HG02642 (cell line): ENCODE measurements at regions not wholly inside any gene's neighbourhood (a gene's known extent, or its start where the extent isn't known, plus 50 kb on each side); places are given as distances from the start of the nearest gene placed in this dataset.

Experiments
- ATAC-seq: cut with Tn5 transposase; IDR thresholded peaks from one replicate; pipeline ENCODE4 v1.9.1; 2021; ENCODE audit warnings: mild to moderate bottlenecking; ENCODE audit not compliant: unreplicated experiment, poor library complexity

DNA sequence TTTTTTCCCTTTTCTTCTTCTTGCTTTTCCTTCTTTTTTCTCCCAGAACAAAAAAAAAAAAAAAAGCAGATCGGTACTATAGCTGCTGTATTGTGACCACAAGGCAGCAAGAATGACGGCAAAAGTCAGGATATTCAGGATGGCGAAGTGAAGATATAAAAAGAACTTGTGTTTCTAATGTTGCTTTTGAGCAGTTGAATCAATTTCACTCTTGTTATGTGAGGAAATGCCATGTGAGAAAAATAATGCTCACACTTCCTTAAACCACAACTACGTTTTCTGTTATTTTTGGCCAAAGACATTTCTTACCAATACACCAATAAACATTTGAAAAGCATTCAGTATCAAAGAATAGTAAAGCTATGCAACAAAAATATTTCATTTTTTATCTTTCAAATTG, 510.5 kb downstream of the HACE1 start:
- ATAC-seq, result no peak

DNA sequence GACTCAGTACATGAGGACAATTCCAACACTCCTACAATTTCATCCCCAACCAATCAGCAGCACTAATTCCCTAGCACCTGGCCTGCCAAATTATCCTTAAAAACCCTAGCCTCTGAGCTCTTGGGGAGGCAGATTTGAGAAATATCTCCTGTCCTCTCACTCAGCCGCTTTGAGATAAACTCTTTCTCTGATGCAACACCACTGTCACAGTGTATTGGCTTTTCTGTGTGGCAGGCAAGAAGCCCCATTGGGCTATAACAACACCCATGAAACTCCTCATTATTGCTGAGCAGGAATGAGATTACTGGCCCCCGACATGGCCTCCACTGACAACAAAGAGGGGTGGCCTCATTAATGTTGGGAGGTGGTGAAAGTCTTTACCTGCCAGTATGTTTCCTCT, 515.5 kb downstream of the HACE1 start:
- no peak for ATAC-seq

DNA sequence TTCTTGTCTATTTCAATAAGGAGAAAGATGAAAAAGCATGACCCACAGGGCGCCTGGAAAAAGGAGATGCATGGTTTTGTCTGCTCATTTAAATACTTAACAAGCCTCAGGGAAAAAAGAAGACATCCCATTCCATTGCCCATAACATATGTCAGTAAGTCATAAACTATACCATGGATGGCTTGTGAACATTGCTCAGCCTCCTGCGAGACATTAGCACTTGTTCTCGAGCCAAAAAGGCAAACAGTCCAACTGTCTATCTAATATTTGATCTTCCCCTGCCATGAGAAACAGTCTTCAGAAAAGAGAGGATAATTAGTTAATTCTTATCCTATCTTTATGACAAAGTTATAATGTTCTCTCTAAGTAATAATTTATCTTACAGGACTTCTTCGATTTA, 527.4 kb downstream of the HACE1 start:
- no peak for ATAC-seq

DNA sequence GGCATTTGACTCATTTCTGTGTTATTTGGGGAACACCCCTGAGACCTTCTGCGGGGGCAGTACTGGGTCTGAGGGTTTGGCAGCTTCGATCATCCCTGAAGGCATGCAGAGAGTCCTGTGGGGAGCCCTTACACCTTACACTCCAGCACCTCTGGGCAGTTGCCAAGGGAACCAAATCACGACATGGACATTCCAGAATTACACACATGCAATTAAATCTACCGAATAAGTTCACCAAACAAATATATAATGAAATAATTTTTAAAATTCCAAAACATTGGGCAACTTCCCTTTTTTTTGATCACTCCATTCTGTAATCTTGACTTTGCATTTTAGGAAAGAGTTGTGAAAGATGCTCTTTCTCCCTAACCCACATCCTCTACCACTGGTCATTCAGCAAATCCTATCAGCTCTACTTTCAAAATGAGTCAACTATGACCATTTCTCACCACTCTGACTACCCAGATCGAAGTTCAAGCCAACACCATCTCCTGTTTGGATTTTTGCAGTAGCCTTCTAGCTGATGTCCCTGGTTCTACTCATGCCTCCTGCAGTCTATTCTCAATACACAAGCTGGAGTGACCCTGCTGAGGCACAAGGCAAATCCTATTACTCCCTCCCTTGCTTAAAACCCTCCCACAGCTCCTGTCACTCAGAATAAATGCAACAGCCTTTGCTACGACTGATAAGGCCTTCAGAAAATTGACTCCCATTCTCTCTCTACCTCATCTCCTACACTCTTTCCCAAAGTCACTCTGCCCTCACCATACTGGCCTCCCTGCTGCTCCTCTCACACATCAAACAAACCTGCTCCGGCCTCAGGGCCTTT, 533.3 kb downstream of the HACE1 start:
- peak; percentile 61 for ATAC-seq

DNA sequence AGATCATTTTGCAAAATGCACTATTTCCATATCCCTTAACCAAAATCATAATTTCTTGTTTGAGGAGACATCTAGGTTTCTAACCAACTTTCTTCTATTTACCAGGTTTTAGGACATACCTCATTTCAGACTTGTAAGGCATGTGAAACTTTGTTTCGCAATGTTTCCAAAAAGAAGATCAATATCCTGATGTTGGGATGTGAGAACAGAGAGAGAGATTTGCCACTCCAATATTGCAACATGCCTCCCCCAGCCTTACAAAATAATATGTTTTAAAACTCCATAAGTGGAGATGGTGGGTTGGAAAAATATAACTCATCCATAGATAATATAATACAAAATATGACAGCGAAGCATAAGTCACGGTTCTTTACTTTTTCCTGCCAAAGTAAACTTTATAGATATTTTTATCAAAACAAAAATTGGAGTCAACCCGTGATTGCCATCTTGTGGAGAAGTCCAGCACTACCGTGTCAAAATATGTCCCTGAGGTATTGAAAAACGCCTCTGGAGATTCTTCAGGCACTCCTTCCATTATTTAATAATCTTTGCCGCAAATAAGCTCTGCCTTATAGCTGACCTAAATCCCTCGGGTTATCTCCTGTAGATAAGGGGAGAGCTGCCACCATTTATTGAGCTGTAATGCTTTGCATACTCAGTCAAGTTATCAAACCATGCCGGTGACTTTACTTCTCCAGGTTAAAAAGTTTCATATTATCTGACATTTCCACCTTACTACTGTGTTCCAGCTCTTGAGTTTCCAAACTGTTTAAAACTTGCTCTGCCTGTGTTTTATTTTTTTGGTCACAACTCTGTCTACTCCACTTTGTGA, 534.2 kb downstream of the HACE1 start:
- ATAC-seq, result peak; percentile 43

DNA sequence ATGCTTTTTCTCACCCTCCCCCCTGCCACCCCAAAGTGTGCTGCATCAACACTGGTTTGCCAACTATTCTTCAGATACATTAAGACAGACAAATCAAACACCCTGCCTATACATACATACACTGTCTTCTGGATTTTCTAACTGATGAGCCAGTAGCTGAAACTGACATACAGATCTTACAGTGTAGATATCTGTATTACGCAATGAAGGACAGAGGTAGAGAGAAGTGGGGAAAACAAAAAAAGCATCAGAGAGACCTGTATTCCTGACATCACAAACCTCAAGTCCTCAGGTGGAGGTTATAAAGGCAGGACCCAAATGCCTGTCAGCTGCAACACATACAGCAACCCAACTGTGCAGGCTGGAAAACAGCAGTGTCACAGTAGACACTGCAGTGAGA, 535.4 kb downstream of the HACE1 start:
- no peak for ATAC-seq

DNA sequence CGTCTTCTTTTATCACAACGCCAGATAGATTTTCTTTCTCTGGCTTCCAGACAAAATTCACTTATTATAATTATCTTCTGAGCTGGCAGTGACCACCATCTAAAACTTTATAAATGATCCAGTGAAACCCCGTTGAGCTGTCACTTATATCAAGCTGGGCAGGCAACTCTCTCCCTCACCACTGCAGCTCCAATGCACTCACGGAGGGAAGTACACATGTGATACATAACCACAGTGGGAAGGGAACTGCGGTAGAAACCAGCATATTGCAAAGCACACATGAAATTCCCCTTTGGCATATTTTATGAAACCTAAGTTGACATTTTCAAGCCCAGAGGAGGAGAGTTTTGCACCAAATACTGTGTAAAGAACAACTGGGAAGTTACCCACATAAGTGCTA, 536.9 kb downstream of the HACE1 start:
- ATAC-seq, result no peak

DNA sequence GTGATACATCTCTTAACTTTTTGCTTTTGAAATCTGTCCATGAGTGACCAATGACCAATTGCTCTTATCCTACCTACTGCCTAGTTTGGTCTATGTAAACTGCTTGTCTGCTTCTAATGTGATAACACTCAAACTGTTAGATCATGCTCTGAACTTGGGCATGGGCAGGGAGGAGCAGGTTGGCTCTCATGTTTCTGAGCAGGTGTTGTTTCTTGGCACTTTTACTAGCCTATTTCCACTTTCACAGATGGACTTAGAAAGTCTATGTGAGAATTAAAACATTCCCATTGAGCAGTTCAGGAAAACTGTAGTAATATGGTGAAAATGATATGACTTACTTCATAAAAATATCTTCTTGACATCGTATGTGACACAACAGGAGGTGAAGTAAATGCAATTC, 538.4 kb downstream of the HACE1 start:
- ATAC-seq, result no peak

DNA sequence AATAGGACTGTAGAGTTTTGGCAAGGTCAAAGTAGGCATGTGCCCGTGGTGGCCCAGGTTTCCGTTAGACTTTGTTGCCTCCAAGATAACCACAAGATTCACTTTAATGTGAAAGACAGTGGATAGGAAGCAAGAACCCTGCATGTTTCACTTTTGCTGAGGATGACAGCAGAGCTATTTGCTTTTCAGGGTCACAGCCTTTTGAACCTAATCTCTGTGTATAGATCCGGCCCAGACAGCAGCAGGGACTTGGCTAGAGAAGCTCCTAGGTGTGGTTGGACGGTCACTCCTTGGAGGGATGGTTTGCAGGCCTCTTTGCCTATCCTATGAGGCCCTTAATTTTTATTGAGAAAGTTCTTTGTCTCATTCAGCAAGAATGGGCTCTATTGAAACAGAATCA, 538.8 kb downstream of the HACE1 start:
- no peak for ATAC-seq

DNA sequence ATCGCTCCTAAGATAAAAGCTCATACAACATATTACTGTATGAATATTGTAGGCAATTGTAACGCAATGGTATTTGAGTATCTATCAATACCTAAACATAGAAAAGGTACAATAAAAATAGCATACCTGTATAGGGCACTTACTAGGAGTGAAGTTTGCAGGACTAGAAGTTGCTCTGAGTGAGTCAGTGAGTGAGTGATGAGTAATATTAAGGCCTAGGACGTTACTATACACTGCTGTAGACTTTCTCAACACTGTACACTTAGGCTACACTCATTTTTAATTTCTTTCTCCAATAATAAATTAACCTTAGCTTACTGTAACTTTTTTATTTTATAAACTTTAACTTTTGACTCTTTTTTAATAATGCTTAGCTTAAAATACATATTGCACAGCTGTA, 546.9 kb downstream of the HACE1 start:
- ATAC-seq, result no peak

DNA sequence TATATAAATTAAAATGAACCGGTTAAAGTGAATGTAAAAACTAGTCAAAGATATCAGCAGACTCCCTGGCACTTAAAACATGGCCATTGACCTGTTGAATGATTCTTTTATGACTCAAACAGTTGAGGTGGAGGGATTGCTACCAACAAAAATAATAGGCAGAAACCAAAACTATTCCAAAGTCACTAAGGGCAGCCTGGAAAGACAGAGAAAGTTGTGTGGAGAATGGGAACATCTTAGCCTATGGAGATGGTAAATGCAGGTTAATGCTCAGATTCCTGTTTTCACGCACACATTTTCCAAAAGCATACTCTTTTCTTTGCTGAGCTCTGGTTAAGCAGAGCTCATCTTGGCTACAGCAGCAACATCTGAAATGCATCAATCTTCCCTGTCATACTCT, 553.5 kb downstream of the HACE1 start:
- ATAC-seq, result no peak

DNA sequence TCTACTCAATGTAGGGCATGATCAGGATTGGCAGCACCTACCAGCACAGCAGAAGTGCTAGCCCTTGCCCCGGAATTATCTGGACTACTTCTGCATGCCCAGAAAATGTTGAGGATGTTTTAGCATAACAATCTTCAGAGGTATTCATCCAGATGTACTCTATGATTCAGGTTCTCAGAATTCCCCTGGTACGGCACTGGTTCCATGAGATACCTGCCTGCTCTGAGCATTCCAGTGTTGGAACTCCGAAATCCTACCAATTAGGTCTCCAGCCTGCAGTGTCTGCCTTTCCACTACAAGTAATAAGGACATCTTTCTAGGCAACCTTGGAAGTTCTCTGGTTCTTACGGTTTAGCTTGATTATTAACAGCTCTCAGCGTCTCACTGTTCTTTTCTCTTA, 554.5 kb downstream of the HACE1 start:
- no peak for ATAC-seq

DNA sequence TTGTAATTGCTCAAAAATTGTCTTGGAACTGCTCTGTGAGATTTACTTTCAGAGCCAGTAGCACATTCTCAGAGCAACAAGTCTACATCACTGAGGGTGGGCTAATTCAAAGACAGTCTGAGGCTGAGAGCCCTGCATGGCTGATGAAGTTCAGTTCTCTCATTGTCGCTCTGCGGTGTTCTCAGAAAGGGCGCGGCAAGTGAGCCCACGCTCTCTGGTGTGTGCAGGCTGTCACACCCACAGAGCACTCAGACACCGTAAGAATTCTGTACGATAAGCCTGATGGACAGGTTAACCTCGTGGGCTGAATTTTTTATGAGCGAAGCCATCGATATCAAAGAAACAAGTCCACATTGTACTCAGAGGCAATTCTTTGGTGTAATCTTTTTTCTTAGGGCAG, 557.8 kb downstream of the HACE1 start:
- no peak for ATAC-seq

DNA sequence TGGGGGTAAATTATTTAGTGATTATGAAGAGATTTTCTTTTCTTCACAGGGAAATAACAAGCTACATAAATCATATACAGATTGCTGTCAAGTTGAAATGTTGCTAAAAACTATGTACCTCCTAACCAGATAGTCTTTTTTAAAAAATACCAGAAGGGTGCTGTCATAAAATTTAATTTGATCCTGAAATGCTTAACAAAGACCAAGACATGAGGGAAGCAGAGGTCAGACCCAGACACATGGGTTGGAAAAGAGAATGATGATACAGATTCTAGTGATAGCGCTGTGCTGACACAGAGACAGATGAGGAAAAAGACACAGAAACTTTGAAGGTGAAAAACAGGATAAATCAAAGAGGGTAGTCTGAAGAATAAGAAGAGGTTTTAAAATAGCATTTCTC, 573.1 kb downstream of the HACE1 start:
- no peak for ATAC-seq

DNA sequence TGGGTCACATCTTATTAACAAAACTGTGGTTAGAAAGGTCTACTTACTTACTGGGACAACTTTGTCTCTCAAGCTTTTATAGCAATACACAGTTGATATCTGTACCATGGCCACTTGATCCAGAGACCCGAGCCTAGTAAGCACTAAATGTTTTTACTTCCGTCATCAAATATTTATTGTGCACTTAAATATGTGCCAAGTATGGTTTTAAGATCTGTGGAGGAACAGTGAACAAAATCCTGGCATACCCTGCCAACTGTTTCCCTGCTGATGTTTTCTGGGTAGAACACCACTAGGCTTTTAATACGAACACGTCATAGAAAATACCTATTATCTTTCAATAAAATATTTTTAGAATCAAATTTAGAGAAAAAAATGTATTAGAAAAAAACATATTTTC, 574.8 kb downstream of the HACE1 start:
- ATAC-seq, result no peak

DNA sequence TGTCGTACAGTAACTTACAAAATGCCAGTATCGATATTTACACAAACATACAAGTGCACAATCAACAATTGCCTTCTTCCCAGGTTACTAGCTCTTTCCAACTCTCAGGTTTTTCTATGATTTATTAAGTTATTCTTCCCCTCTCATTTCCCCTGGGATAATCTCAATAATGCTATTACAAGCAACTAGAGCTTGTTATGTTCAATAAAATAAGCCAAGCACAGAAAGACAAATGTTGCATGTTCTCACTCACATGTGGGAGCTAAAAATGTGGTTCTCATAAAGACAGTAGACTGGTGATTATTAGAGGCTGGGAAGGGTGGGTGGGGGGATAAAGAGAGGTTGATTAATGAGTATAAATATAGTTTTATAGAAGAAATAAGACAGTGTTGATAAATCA, 577.1 kb downstream of the HACE1 start:
- no peak for ATAC-seq

DNA sequence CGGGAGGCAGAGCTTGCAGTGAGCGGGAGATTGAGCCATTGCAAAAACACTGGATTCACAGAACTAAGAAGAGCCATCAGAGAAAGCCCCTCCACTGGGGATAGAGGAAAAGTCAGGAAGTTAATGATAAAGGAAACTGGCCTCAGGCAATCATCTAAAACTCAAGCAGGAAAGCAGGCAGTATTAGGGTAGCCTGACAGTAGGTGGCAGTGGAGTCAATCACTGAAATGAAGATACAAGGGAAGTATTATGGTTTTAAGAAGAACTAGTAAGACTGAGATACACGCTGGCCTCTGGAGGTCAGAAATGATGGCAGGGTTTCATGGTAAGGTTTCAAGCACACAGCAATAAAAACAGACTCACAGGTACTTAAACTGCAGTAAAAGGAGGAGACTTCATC, 578.3 kb downstream of the HACE1 start:
- no peak for ATAC-seq

DNA sequence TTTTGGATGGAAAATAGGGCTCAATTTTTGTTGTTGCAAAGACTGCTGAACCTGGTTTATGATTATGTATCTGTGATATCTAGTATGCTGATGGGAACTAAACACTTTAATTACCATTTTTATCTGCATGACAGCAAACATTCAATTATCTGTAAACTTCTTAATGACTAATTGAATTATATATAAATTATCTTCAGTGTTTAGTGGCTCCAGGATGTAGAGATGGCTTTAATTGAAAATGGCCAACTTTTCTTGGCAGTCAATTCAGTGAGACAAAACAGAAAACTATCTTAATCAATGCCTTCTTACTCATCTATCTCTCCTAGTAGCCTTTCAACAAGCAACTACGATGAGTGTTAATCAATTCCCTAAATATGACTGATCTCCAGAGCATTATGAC, 591.3 kb downstream of the HACE1 start:
- ATAC-seq, result no peak

DNA sequence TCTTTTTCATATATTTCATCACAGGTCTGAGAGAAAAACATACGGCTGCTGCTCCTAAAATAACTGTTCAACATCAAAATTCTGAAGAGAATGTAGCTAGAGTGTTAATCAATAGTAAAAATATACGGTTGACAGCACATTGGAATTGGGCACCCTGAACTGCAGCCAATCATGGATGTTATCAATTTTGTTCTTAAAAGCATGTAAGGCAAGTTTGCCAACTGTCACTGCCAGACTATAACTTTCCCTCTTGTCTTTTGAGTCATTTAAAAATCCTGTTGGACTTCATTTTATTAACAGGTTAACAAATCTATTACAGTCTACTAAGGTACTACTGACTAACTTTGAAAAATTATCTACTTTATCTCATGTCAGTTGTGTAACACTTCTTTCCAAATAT, 592.8 kb downstream of the HACE1 start:
- no peak for ATAC-seq

DNA sequence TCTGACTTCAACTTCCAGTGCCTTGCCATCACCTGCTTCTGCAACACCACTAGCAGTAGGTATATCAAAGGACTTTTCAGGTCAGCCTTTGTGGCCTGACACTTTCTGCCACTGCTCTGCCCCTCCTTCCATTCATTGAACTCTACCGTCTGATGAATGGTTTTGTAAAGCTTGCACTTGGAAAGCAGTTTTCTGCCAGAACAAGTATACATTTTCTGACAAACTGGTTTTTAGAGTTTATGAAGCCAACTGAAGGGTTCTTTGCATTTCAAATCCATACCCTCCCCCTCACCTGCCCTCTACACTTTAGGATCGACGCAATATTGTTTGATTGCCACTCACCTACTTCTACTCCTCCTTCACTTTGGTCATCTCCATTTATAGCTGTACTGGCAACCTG, 603.1 kb downstream of the HACE1 start:
- ATAC-seq, result no peak

DNA sequence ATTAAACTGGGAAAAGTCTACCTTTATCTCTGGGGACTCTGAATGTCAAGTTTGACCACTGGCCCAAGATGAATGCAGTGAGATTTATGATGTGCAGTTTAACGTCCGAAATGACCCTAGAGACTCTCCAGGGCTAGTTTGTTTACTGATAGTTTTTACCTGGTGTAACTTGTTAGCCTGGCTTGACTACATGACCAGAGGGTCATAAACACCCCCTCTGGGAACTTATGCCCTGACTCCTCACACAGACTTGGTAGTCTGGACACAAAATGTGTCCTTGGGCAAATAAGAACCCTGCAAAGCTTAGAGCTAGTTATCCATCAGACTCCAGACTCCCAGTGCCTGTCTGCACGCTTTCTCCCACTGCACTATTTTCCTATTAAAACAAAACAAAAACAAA, 606.5 kb downstream of the HACE1 start:
- ATAC-seq, result no peak

DNA sequence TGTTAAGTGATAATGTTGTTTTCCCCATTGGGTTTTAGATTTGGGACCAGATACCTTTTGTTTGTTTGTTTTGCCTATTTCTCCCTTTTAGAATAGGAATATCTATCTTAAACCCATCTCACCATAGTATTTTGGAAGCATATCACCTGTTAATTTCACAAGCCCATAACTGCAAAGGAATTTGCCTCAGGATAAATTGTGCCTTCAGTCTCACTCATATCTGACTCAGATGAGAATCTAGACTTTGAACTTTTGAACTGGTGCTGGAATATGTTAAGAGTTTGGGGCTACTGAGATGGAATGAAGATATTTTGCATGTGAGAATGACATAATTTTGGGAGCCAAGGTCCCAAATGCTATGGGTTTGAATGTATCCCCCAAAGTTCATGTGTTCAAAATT, 607.4 kb downstream of the HACE1 start:
- no peak for ATAC-seq
